ENCODE measurements at regions not wholly inside any gene's neighbourhood (a gene's known extent, or its start where the extent isn't known, plus 50 kb on each side); places are given as distances from the start of the nearest gene placed in this dataset.
A peak's percentile ranks its signal among the peaks of the same experiment; 100 is the strongest.

GRCh38 chr4:7128234-7128633, 60.4 kb upstream of the GRPEL1 start:
- DNase-seq (ENCODE audit: insufficient read length, low spot score) (no peak), FAIRE-seq (no peak)

- FAIRE-seq (no peak), DNase-seq (ENCODE audit: insufficient read length, low spot score) (no peak)
Observed at GRCh38 chr4:7127576-7127975, 59.7 kb upstream of the GRPEL1 start.

- FAIRE-seq, result no peak
- no peak for DNase-seq (ENCODE audit: insufficient read length, low spot score)
Observed at GRCh38 chr4:7126981-7127380, 59.1 kb upstream of the GRPEL1 start.

GRCh38 chr4:7124689-7125442, 57.0 kb upstream of the GRPEL1 start:
- FAIRE-seq (no peak), DNase-seq (ENCODE audit: insufficient read length, low spot score) (no peak)

- DNase-seq (ENCODE audit: insufficient read length, low spot score), result no peak
- FAIRE-seq, result no peak
Observed at GRCh38 chr4:7121866-7122653, 54.2 kb upstream of the GRPEL1 start.

- DNase-seq (ENCODE audit: insufficient read length, low spot score) (no peak), FAIRE-seq (no peak)
Observed at GRCh38 chr4:7121174-7121573, 53.3 kb upstream of the GRPEL1 start.

- FAIRE-seq, result no peak
- peak; percentile 56 for DNase-seq (ENCODE audit: insufficient read length, low spot score)
Observed at GRCh38 chr4:7120341-7120740, 52.5 kb upstream of the GRPEL1 start.

GRCh38 chr4:7118013-7118832, 50.4 kb upstream of the GRPEL1 start:
- no peak for DNase-seq (ENCODE audit: insufficient read length, low spot score)
- peak; percentile 20 for FAIRE-seq

Data from HTR-8/SVneo (cell line).